ENCODE measurements at regions not wholly inside any gene's neighbourhood (a gene's known extent, or its start where the extent isn't known, plus 50 kb on each side); places are given as distances from the start of the nearest gene placed in this dataset.

GRCh38 chr5:60527072-60527471 lies 172.9 kb downstream of the DEPDC1B start:
- intact Hi-C loops (cut with DNase I; ENCODE audit: low total_unique reads), result no loop called here
- Histone ChIP-seq H3K27me3 (no peaks in the 10 kb centered on the region), H3K4me1 (peaks cover 0 to 11% (median 4%) of the 10 kb centered on the region in 4 donors), H3K9me3 (no peaks in the 10 kb centered on the region), H3K27ac (no peak overlapping the region), H3K36me3 (no peaks in the 10 kb centered on the region), H3K4me3 (no peak overlapping the region)
- TF ChIP-seq POLR2AphosphoS5 (IDR thresholded peaks at IDR 0.05), result no peak
- no peak for TF ChIP-seq EP300 (IDR thresholded peaks at IDR 0.05)
- TF ChIP-seq, protein P1, sequence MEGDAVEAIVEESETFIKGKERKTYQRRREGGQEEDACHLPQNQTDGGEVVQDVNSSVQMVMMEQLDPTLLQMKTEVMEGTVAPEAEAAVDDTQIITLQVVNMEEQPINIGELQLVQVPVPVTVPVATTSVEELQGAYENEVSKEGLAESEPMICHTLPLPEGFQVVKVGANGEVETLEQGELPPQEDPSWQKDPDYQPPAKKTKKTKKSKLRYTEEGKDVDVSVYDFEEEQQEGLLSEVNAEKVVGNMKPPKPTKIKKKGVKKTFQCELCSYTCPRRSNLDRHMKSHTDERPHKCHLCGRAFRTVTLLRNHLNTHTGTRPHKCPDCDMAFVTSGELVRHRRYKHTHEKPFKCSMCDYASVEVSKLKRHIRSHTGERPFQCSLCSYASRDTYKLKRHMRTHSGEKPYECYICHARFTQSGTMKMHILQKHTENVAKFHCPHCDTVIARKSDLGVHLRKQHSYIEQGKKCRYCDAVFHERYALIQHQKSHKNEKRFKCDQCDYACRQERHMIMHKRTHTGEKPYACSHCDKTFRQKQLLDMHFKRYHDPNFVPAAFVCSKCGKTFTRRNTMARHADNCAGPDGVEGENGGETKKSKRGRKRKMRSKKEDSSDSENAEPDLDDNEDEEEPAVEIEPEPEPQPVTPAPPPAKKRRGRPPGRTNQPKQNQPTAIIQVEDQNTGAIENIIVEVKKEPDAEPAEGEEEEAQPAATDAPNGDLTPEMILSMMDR (IDR thresholded peaks at IDR 0.05), result no peak
- TF ChIP-seq POLR2A (IDR thresholded peaks at IDR 0.05), result no peak
- DNase-seq, result no peak
- WGBS, 5 donors, result 71 to 81% (median 76%) methylated on average over 5 of the region's 5 CpGs

DNA sequence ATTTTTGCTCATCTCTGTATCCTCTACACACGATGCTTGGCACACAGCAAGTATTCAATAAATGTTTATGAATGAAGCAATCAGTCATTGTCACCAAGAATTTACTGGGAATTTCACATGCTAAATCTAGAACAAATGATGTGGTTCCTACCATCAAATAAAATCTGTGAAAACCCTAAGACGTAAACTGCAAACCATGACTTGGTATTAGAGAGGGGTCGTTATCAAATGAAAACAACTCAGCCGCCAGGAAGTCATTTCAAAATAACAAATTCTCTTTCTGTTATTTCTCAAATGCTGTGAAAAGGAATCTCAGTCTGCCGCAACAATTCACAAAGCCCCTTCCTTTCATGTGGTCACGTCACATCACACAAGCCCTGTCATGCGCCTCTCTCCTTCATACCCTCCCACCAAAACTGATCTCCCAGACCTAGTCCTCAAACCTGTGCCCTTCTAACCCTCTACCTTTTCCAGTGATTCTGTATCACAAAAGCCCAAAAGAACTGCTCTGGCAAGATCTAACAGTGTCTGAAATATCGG lies 173.6 kb downstream of the DEPDC1B start:
- Histone ChIP-seq H3K27ac (no peak overlapping the region), H3K4me3 (no peak overlapping the region), H3K36me3 (no peaks in the 10 kb centered on the region), H3K9me3 (no peaks in the 10 kb centered on the region), H3K4me1 (peaks cover 0 to 18% (median 8%) of the 10 kb centered on the region in 4 donors), H3K27me3 (no peaks in the 10 kb centered on the region)
- WGBS, 5 donors, result 61 to 80% (median 68%) methylated on average over 8 of the region's 8 CpGs
- intact Hi-C loops (cut with DNase I; ENCODE audit: low total_unique reads), result no loop called here
- DNase-seq, result no peak
- TF ChIP-seq, protein P1 (IDR thresholded peaks at IDR 0.05), result no peak
- no peak for TF ChIP-seq POLR2AphosphoS5 (IDR thresholded peaks at IDR 0.05)

DNA sequence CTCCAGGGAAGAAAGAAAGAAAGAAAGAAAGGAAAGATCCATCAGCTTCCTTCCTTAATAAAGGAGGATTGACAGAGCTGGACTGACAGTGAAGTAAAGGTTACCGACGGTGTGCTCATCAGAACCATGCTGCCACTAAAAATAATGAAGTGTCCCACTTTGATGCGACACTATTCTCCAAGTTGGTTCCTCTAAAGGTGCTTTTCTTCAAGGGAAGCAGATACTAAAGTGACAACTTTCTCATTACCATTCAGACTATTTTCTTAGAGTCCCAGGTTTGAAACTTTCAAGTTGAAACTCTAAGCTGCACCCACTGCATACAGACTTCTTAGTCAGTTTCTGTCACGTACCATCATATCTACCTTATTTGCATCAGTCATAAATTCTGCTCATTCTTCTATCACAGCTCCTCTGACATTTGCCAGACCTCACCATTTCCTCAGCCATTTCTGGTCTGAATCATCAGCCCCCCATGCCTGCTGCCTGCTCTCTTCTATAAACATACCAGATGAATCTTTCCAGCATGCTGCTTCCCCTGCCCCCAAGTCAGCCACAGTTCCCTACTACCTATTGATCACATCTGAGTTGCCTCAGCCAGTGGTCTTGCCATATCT lies 177.6 kb downstream of the DEPDC1B start:
- Histone ChIP-seq H3K27me3 (no peaks in the 10 kb centered on the region), H3K36me3 (no peaks in the 10 kb centered on the region), H3K4me3 (no peak overlapping the region), H3K9me3 (no peaks in the 10 kb centered on the region), H3K27ac (peak overlapping the region in 4 of 5 donors; percentile 24 to 85 (median 56)), H3K4me1 (peaks cover 10 to 55% (median 31%) of the 10 kb centered on the region in 4 donors)
- 70 to 82% (median 77%) methylated on average over 4 of the region's 4 CpGs for WGBS, 5 donors
- DNase-seq, result no peak
- intact Hi-C loops (cut with DNase I; ENCODE audit: low total_unique reads), result no loop called here
- TF ChIP-seq POLR2A (IDR thresholded peaks at IDR 0.05) (no peak), POLR2AphosphoS5 (IDR thresholded peaks at IDR 0.05) (peak in 1 of 3 donors; percentile 40), EP300 (IDR thresholded peaks at IDR 0.05) (no peak)
- TF ChIP-seq, protein P1 (IDR thresholded peaks at IDR 0.05), result no peak

- no peaks in the 10 kb centered on the region for H3K27me3 ChIP-seq
- H3K4me1 ChIP-seq, result peaks cover 10 to 61% (median 31%) of the 10 kb centered on the region in 4 donors
- peak overlapping the region in 4 of 5 donors; percentile 62 to 85 (median 68) for H3K27ac ChIP-seq
- no peak for DNase-seq
- intact Hi-C loops (cut with DNase I; ENCODE audit: low total_unique reads), result no loop called here
- 56 to 69% (median 63%) methylated on average over 5 of the region's 5 CpGs for WGBS, 5 donors
- H3K4me3 ChIP-seq, result no peak overlapping the region
- no peak for TF ChIP-seq POLR2A (IDR thresholded peaks at IDR 0.05)
- TF ChIP-seq, protein P1 (IDR thresholded peaks at IDR 0.05), result no peak
- no peak for TF ChIP-seq POLR2AphosphoS5 (IDR thresholded peaks at IDR 0.05)
- no peaks in the 10 kb centered on the region for H3K36me3 ChIP-seq
- H3K9me3 ChIP-seq, result no peaks in the 10 kb centered on the region
Observed at GRCh38 chr5:60521376-60522291, 178.3 kb downstream of the DEPDC1B start.
